HepG2 (cell line): ENCODE measurements at regions not wholly inside any gene's neighbourhood (a gene's known extent, or its start where the extent isn't known, plus 50 kb on each side); places are given as distances from the start of the nearest gene placed in this dataset.

Source experiments
- ATAC-seq: fragments of 200-7000 bp; cut with Tn5 transposase; 3 replicates; pipeline ENCODE4 v1.9.1; 2020; ENCODE audit warnings: mild to moderate bottlenecking, moderate library complexity
- BruUV-seq: library from RNA; stranded (reverse); fragments of 400-500 nt; replicated peaks from 2 replicates; lab custom pipeline; 2021; lab: Mats Ljungman, UMichigan
- CTCF ChIA-PET: fragments of 300-600 bp; formaldehyde crosslinking; extraction: SDS; loops from one replicate; lab custom pipeline; 2021; ENCODE audit warnings: low total read pairs, inconsistent platforms, low intra/inter-chr PET ratio; lab: Yijun Ruan, JAX
- POLR2A ChIA-PET: fragments of 350-600 bp; sonication (Branson Sonifier 250); formaldehyde crosslinking; loops from one replicate; lab custom pipeline; 2020; ENCODE audit warnings: antibody characterized with exemption, inconsistent platforms; lab: Yijun Ruan, JAX
- DNase-seq: peaks from one replicate; pipeline ENCODE4 v3.0.0-alpha.2; 2015; ENCODE audit warnings: low spot score
- FAIRE-seq: peaks from 3 replicates; lab custom pipeline; 2011; peaks lifted over from hg19 to GRCh38; lab: Jason Lieb, UNC
- H2AFZ ChIP-seq: one replicate; pipeline ENCODE4 v1.6.1; 2011; ENCODE audit warnings: low read length, inconsistent platforms
- H3K27ac ChIP-seq: fragments of 300-600 bp; 3 replicates; pipeline ENCODE4 v1.8.0; 2011; ENCODE audit warnings: mixed run types, mild to moderate bottlenecking, mixed read lengths, low read length, inconsistent platforms; ENCODE audit not compliant: insufficient read depth; ENCODE audit errors: extremely low read length
- H3K27me3 ChIP-seq, 2 experiments: fragments of 200-600 bp in 1 of 2; 2 replicates in 1 of 2; 3 replicates in 1 of 2; pipeline versions ENCODE4 v1.6.0 to v1.8.0; 2011; ENCODE audit warnings: low read length in 2 of 2, mild to moderate bottlenecking in 2 of 2, moderate library complexity in 2 of 2, inconsistent platforms in 1 of 2; ENCODE audit not compliant: insufficient read depth in 2 of 2, control insufficient read depth in 1 of 2
- H3K36me3 ChIP-seq, 2 experiments: fragments of 200-600 bp in 1 of 2; replicated peaks in 1 of 2; 2 replicates in 1 of 2; 3 replicates in 1 of 2; pipeline versions ENCODE4 v1.5.1 to v1.8.0; 2011; ENCODE audit warnings: low read length in 2 of 2, inconsistent platforms in 1 of 2; ENCODE audit not compliant: insufficient read depth in 2 of 2, control insufficient read depth in 1 of 2
- H3K4me1 ChIP-seq: 2 replicates; pipeline ENCODE4 v1.5.1; 2012; ENCODE audit warnings: low read length, inconsistent platforms; ENCODE audit not compliant: insufficient read depth
- H3K4me2 ChIP-seq: 2 replicates; pipeline ENCODE4 v1.6.0; 2011; ENCODE audit warnings: low read depth, low read length, inconsistent platforms
- H3K4me3 ChIP-seq, 3 experiments: fragments of 200-600 bp in 1 of 3; sonication (generic), shearing (Covaris generic) in 1 of 3; replicated peaks in 1 of 3; 2 replicates each; pipeline ENCODE4 v1.5.1; 2011 to 2016; ENCODE audit warnings: low read length in 3 of 3, inconsistent platforms in 2 of 3, low read depth in 2 of 3, mild to moderate bottlenecking in 2 of 3, control low read depth in 1 of 3, mixed read lengths in 1 of 3; ENCODE audit not compliant: insufficient read depth in 1 of 3
- H3K79me2 ChIP-seq: one replicate; pipeline ENCODE4 v1.6.1; 2011; ENCODE audit warnings: low read length, inconsistent platforms; ENCODE audit not compliant: insufficient read depth
- H3K9ac ChIP-seq: 2 replicates; pipeline ENCODE4 v1.6.0; 2011; ENCODE audit warnings: mild to moderate bottlenecking, low read depth, low read length, inconsistent platforms; ENCODE audit not compliant: insufficient read depth
- H3K9me3 ChIP-seq: 2 replicates; pipeline ENCODE4 v1.5.1; 2012; ENCODE audit warnings: mild to moderate bottlenecking, low read length
- H4K20me1 ChIP-seq: 2 replicates; pipeline ENCODE4 v1.6.0; 2011; ENCODE audit warnings: inconsistent platforms, mild to moderate bottlenecking, low read length, moderate library complexity; ENCODE audit not compliant: insufficient read depth
- DMAP1 ChIP-seq: IDR thresholded peaks from 2 replicates; pipeline ENCODE4 v1.6.1; 2016
- JUN ChIP-seq: sonication (generic); formaldehyde crosslinking; IDR thresholded peaks from 2 replicates; pipeline ENCODE4 v1.4.0; 2020; ENCODE audit warnings: mild to moderate bottlenecking, missing genetic modification reagents
- KAT8 ChIP-seq: IDR thresholded peaks from 2 replicates; pipeline ENCODE4 v1.6.1; 2016; ENCODE audit warnings: missing genetic modification reagents, missing compliant biosample characterization
- KMT2A ChIP-seq: sonication (generic); formaldehyde crosslinking; IDR thresholded peaks from 2 replicates; pipeline ENCODE4 v1.4.0; 2020; ENCODE audit warnings: missing genetic modification reagents
- MATR3 ChIP-seq: sonication (generic); formaldehyde crosslinking; IDR thresholded peaks from 2 replicates; pipeline ENCODE4 v1.4.0; 2020; ENCODE audit warnings: missing genetic modification reagents
- MXD4 ChIP-seq: IDR thresholded peaks from 2 replicates; pipeline ENCODE4 v1.6.1; 2016; ENCODE audit warnings: mild to moderate bottlenecking, missing biosample characterization, missing genetic modification reagents
- NCOA5 ChIP-seq: sonication (generic); formaldehyde crosslinking; IDR thresholded peaks from 2 replicates; pipeline ENCODE4 v1.4.0; 2020; ENCODE audit warnings: missing genetic modification reagents
- POLR2A ChIP-seq, 2 experiments: IDR thresholded peaks; 2 replicates each; pipeline ENCODE4 v1.6.1; 2011; ENCODE audit warnings: low read depth in 2 of 2, low read length in 2 of 2, mild to moderate bottlenecking in 1 of 2, moderate library complexity in 1 of 2; ENCODE audit not compliant: insufficient read depth in 1 of 2
- RORA ChIP-seq: sonication (generic); formaldehyde crosslinking; IDR thresholded peaks from 2 replicates; pipeline ENCODE4 v1.5.0; 2020; ENCODE audit warnings: mild to moderate bottlenecking, missing genetic modification reagents, moderate library complexity
- SRF ChIP-seq: IDR thresholded peaks from 2 replicates; pipeline ENCODE4 v1.6.1; 2011; ENCODE audit warnings: mild to moderate bottlenecking, low read depth, low read length, moderate library complexity
- TBP ChIP-seq: sonication (generic); formaldehyde crosslinking; IDR thresholded peaks from 2 replicates; pipeline ENCODE4 v1.5.0; 2020; ENCODE audit warnings: missing genetic modification reagents
- TEAD3 ChIP-seq: optimal IDR thresholded peaks from 2 replicates; pipeline ENCODE3; 2016; ENCODE audit warnings: borderline replicate concordance
- ZNF543 ChIP-seq: sonication (generic); formaldehyde crosslinking; IDR thresholded peaks from 2 replicates; pipeline ENCODE4 v1.4.0; 2020; ENCODE audit warnings: mild to moderate bottlenecking, missing genetic modification reagents
- ZNF652 ChIP-seq: IDR thresholded peaks from 2 replicates; pipeline ENCODE4 v1.6.1; 2016; ENCODE audit warnings: low read depth, borderline replicate concordance
- ZNF75D ChIP-seq: sonication (generic); formaldehyde crosslinking; IDR thresholded peaks from 2 replicates; pipeline ENCODE4 v1.8.1; 2023; ENCODE audit warnings: missing genetic modification reagents, mild to moderate bottlenecking, borderline replicate concordance
- in situ Hi-C: cut with HindIII; loops from 2 replicates; pipeline ENCODE4 v1.10.0; 2017; ENCODE audit warnings: low pct_unique_long_range_greater_than_20kb; ENCODE audit not compliant: extremely low pct_ligation_motif_present
- intact Hi-C: fragments of 100-400 bp; cut with micrococcal nuclease; formaldehyde crosslinking; loops from one replicate; pipeline ENCODE4 v1.10.0; 2022; ENCODE audit not compliant: unreplicated experiment
- TF ChIP-seq, protein P1 (sequence below): IDR thresholded peaks from 2 replicates; pipeline ENCODE4 v1.6.1; 2016; ENCODE audit warnings: low read depth
- TF ChIP-seq, protein P2 (sequence below): sonication (generic); formaldehyde crosslinking; IDR thresholded peaks from 2 replicates; pipeline ENCODE4 v1.9.0; 2021; ENCODE audit warnings: missing genetic modification reagents, borderline replicate concordance
- TF ChIP-seq, protein P3 (sequence below): sonication (generic); formaldehyde crosslinking; IDR thresholded peaks from 2 replicates; pipeline ENCODE4 v1.8.0; 2022; ENCODE audit warnings: missing genetic modification reagents, mild to moderate bottlenecking, borderline replicate concordance
- TF ChIP-seq, protein P4 (sequence below): sonication (generic); formaldehyde crosslinking; IDR thresholded peaks from 2 replicates; pipeline ENCODE4 v1.4.0; 2020; ENCODE audit warnings: mild to moderate bottlenecking, missing genetic modification reagents

DNA sequence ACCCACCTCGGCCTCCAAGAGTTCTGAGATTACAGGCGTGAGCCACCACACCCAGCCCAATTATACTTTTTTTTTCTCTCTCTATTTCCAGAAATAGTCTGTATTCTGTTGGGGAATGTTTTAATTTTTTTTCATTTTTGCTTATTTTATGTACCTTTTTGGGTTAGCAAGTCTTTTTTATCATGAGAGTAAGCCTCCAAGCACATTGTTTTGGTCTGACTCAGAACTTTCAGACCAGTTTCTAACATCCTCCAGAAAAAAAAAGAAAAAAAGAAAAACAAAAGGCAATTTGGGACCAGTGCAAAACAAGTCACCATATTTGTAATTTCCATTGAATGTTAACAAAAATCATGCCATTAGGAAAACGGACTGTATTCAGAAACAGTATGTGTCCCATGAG lies 1465.5 kb downstream of the SLITRK5 start (continued):
- TF ChIP-seq, protein P1, sequence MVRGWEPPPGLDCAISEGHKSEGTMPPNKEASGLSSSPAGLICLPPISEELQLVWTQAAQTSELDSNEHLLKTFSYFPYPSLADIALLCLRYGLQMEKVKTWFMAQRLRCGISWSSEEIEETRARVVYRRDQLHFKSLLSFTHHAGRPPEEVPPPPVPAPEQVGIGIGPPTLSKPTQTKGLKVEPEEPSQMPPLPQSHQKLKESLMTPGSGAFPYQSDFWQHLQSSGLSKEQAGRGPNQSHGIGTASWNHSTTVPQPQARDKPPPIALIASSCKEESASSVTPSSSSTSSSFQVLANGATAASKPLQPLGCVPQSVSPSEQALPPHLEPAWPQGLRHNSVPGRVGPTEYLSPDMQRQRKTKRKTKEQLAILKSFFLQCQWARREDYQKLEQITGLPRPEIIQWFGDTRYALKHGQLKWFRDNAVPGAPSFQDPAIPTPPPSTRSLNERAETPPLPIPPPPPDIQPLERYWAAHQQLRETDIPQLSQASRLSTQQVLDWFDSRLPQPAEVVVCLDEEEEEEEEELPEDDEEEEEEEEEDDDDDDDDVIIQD (CRISPR knock-in tag) = no peak
- TF ChIP-seq, protein P2, sequence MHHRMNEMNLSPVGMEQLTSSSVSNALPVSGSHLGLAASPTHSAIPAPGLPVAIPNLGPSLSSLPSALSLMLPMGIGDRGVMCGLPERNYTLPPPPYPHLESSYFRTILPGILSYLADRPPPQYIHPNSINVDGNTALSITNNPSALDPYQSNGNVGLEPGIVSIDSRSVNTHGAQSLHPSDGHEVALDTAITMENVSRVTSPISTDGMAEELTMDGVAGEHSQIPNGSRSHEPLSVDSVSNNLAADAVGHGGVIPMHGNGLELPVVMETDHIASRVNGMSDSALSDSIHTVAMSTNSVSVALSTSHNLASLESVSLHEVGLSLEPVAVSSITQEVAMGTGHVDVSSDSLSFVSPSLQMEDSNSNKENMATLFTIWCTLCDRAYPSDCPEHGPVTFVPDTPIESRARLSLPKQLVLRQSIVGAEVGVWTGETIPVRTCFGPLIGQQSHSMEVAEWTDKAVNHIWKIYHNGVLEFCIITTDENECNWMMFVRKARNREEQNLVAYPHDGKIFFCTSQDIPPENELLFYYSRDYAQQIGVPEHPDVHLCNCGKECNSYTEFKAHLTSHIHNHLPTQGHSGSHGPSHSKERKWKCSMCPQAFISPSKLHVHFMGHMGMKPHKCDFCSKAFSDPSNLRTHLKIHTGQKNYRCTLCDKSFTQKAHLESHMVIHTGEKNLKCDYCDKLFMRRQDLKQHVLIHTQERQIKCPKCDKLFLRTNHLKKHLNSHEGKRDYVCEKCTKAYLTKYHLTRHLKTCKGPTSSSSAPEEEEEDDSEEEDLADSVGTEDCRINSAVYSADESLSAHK = no peak
- TF ChIP-seq TEAD3 (CRISPR knock-in tag) (no peak), MXD4 (CRISPR knock-in tag) (no peak), KAT8 (CRISPR knock-in tag) (no peak), DMAP1 (CRISPR knock-in tag) (no peak), ZNF75D (CRISPR knock-in tag) (no peak)
- TF ChIP-seq, protein P3, sequence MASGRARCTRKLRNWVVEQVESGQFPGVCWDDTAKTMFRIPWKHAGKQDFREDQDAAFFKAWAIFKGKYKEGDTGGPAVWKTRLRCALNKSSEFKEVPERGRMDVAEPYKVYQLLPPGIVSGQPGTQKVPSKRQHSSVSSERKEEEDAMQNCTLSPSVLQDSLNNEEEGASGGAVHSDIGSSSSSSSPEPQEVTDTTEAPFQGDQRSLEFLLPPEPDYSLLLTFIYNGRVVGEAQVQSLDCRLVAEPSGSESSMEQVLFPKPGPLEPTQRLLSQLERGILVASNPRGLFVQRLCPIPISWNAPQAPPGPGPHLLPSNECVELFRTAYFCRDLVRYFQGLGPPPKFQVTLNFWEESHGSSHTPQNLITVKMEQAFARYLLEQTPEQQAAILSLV = no peak
- TF ChIP-seq, all 625 proteins: peak for 0

DNA sequence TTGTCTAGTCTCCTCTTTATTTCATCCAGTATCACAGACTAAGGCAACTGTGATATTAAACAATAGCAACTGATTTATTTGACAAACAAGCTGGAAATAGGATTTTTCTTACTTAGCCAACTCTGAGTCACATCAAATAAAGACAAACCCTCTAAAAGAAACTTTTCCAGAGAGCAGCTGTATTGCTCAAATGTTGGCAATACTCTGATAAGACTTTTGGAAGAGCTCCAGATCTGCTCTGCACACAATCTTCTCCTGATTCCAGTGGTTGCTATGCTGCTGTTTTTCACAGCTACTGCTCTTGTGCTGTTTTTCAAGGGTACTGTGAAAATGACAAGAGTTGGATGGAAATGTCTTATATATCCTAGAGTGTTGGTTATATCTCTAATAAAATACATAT lies 1479.2 kb downstream of the SLITRK5 start:
- no peaks in the 10 kb centered on the region for H3K27me3 ChIP-seq
- no peaks in the 10 kb centered on the region for H3K4me1 ChIP-seq
- CTCF ChIA-PET = no interaction called here
- POLR2A ChIA-PET = no interaction called here
- H2AFZ ChIP-seq = no peak overlapping the region
- no TSS peak for BruUV-seq
- H3K36me3 ChIP-seq = no peaks in the 10 kb centered on the region
- H3K4me3 ChIP-seq = no peak overlapping the region
- H3K27ac ChIP-seq = no peak overlapping the region
- H3K9ac ChIP-seq = no peak overlapping the region
- H3K79me2 ChIP-seq = no peaks in the 10 kb centered on the region
- ATAC-seq (no peak), DNase-seq (no peak), FAIRE-seq (no peak)
- TF ChIP-seq, protein P4, sequence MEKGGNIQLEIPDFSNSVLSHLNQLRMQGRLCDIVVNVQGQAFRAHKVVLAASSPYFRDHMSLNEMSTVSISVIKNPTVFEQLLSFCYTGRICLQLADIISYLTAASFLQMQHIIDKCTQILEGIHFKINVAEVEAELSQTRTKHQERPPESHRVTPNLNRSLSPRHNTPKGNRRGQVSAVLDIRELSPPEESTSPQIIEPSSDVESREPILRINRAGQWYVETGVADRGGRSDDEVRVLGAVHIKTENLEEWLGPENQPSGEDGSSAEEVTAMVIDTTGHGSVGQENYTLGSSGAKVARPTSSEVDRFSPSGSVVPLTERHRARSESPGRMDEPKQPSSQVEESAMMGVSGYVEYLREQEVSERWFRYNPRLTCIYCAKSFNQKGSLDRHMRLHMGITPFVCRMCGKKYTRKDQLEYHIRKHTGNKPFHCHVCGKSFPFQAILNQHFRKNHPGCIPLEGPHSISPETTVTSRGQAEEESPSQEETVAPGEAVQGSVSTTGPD (CRISPR knock-in tag) = no peak
- TF ChIP-seq SRF (no peak), DMAP1 (CRISPR knock-in tag) (no peak), POLR2A (IDR thresholded peaks at IDR 0.05; ENCODE audit: insufficient read depth in 1 of 2, low read depth in 2 of 2, low read length in 2 of 2) (no peak), NCOA5 (CRISPR knock-in tag) (no peak), TBP (CRISPR knock-in tag) (no peak), RORA (CRISPR knock-in tag) (no peak), ZNF543 (CRISPR knock-in tag) (no peak), ZNF652 (CRISPR knock-in tag) (no peak), KMT2A (no peak), MATR3 (no peak), JUN (CRISPR knock-in tag) (no peak)
- intact Hi-C loops (no loop called here), in situ Hi-C loops (no loop called here)
- H3K4me2 ChIP-seq = no peak overlapping the region
- no peaks in the 10 kb centered on the region for H4K20me1 ChIP-seq
- peaks cover 9% of the 10 kb centered on the region; the same call in 1 of the 2 replicates for H3K9me3 ChIP-seq
